ENCODE measurements at regions not wholly inside any gene's neighbourhood (a gene's known extent, or its start where the extent isn't known, plus 50 kb on each side); places are given as distances from the start of the nearest gene placed in this dataset.

GRCh38 chr6:141587482-141588266 is 545.1 kb upstream of the GJE1 start:
- H3K27ac ChIP-seq (ENCODE audit: low read length): no peak overlapping the region
- no peaks in the 10 kb centered on the region for H3K9me3 ChIP-seq (ENCODE audit: low read length)
- H2AFZ ChIP-seq (ENCODE audit: low read depth, low read length): no peak overlapping the region
- no peak overlapping the region for H3K4me3 ChIP-seq (ENCODE audit: low read length)
- no peaks in the 10 kb centered on the region for H3K27me3 ChIP-seq (ENCODE audit: insufficient read depth, low read depth, low read length)
- no peaks in the 10 kb centered on the region for H3F3A ChIP-seq (ENCODE audit: insufficient read depth, low read length, poor library complexity, severe bottlenecking)
- H3K4me2 ChIP-seq (ENCODE audit: low read length): no peak overlapping the region
- no peaks in the 10 kb centered on the region for H3K9me2 ChIP-seq (ENCODE audit: insufficient read depth, low read length)
- TF ChIP-seq CTCF (IDR thresholded peaks at IDR 0.05; ENCODE audit: poor library complexity, severe bottlenecking) (no peak), SMC3 (conservative IDR thresholded peaks at IDR 0.05; ENCODE audit: poor library complexity) (no peak), EP300 (conservative IDR thresholded peaks at IDR 0.05; ENCODE audit: poor library complexity, severe bottlenecking) (no peak), POLR2AphosphoS5 (IDR thresholded peaks at IDR 0.05) (no peak), EZH2 (IDR thresholded peaks at IDR 0.05; ENCODE audit: borderline replicate concordance, insufficient read depth, low read length, poor library complexity, severe bottlenecking) (no peak), RAD21 (conservative IDR thresholded peaks at IDR 0.05) (no peak), TAF1 (IDR thresholded peaks at IDR 0.05; ENCODE audit: low read depth) (no peak), MXI1 (conservative IDR thresholded peaks at IDR 0.05; ENCODE audit: poor library complexity, severe bottlenecking) (no peak)
- TF ChIP-seq, protein P1, sequence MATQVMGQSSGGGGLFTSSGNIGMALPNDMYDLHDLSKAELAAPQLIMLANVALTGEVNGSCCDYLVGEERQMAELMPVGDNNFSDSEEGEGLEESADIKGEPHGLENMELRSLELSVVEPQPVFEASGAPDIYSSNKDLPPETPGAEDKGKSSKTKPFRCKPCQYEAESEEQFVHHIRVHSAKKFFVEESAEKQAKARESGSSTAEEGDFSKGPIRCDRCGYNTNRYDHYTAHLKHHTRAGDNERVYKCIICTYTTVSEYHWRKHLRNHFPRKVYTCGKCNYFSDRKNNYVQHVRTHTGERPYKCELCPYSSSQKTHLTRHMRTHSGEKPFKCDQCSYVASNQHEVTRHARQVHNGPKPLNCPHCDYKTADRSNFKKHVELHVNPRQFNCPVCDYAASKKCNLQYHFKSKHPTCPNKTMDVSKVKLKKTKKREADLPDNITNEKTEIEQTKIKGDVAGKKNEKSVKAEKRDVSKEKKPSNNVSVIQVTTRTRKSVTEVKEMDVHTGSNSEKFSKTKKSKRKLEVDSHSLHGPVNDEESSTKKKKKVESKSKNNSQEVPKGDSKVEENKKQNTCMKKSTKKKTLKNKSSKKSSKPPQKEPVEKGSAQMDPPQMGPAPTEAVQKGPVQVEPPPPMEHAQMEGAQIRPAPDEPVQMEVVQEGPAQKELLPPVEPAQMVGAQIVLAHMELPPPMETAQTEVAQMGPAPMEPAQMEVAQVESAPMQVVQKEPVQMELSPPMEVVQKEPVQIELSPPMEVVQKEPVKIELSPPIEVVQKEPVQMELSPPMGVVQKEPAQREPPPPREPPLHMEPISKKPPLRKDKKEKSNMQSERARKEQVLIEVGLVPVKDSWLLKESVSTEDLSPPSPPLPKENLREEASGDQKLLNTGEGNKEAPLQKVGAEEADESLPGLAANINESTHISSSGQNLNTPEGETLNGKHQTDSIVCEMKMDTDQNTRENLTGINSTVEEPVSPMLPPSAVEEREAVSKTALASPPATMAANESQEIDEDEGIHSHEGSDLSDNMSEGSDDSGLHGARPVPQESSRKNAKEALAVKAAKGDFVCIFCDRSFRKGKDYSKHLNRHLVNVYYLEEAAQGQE (IDR thresholded peaks at IDR 0.05; ENCODE audit: borderline replicate concordance): no peak
- no peaks in the 10 kb centered on the region for H3K36me3 ChIP-seq (ENCODE audit: insufficient read depth, low read length)
- H4K20me1 ChIP-seq (ENCODE audit: insufficient read depth): no peaks in the 10 kb centered on the region
- no peak overlapping the region for H3K9ac ChIP-seq (ENCODE audit: low read length)
- no peaks in the 10 kb centered on the region for H3K79me2 ChIP-seq (replicated peaks; ENCODE audit: insufficient read depth, low read length)

GRCh38 chr6:141580988-141581552 is 551.7 kb upstream of the GJE1 start:
- Histone ChIP-seq H4K20me1 (ENCODE audit: insufficient read depth) (no peaks in the 10 kb centered on the region), H3K36me3 (ENCODE audit: insufficient read depth, low read length) (no peaks in the 10 kb centered on the region), H2AFZ (ENCODE audit: low read depth, low read length) (no peak overlapping the region), H3K9ac (ENCODE audit: low read length) (no peak overlapping the region), H3K9me2 (ENCODE audit: insufficient read depth, low read length) (no peaks in the 10 kb centered on the region), H3F3A (ENCODE audit: insufficient read depth, low read length, poor library complexity, severe bottlenecking) (no peaks in the 10 kb centered on the region), H3K27me3 (ENCODE audit: insufficient read depth, low read depth, low read length) (no peaks in the 10 kb centered on the region), H3K4me2 (ENCODE audit: low read length) (no peak overlapping the region), H3K4me3 (ENCODE audit: low read length) (no peak overlapping the region), H3K27ac (ENCODE audit: low read length) (no peak overlapping the region), H3K79me2 (replicated peaks; ENCODE audit: insufficient read depth, low read length) (no peaks in the 10 kb centered on the region), H3K9me3 (ENCODE audit: low read length) (no peaks in the 10 kb centered on the region)
- TF ChIP-seq EP300 (conservative IDR thresholded peaks at IDR 0.05; ENCODE audit: poor library complexity, severe bottlenecking) (no peak), MXI1 (conservative IDR thresholded peaks at IDR 0.05; ENCODE audit: poor library complexity, severe bottlenecking) (no peak), EZH2 (IDR thresholded peaks at IDR 0.05; ENCODE audit: borderline replicate concordance, insufficient read depth, low read length, poor library complexity, severe bottlenecking) (no peak), SMC3 (conservative IDR thresholded peaks at IDR 0.05; ENCODE audit: poor library complexity) (no peak)
- TF ChIP-seq, protein P1 (IDR thresholded peaks at IDR 0.05; ENCODE audit: borderline replicate concordance): no peak

Data from neural cell (in vitro differentiated cells).